ENCODE measurements at regions not wholly inside any gene's neighbourhood (a gene's known extent, or its start where the extent isn't known, plus 50 kb on each side); places are given as distances from the start of the nearest gene placed in this dataset.

DNA sequence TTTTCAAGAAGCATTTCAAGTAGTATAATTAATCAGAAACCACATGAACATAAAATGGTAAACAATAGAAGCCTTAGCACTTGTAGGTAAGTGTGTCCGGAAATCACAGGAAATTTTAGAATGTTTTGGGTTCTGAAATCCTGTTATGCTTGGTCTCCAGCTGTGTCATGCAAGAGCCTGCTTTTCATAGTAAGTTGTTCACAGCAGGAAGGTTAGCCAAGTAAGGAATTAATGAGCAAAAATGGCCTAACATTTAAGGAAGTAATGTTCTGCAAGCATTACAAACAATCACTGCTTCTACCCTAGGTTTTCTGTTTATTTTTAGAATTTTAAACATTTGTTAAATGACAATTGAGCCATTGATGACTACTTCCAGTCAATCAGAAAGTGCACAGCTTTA, 669.5 kb downstream of the SLCO4C1 start:
- TF ChIP-seq FOXA1 (IDR thresholded peaks at IDR 0.05): no peak
- no peak for TF ChIP-seq FOXA1 (CRISPR knock-in tag; IDR thresholded peaks at IDR 0.05)
- TF ChIP-seq ELF4 (CRISPR knock-in tag; IDR thresholded peaks at IDR 0.05; ENCODE audit: borderline replicate concordance): no peak
- no peak for TF ChIP-seq ZBTB1 (CRISPR knock-in tag; IDR thresholded peaks at IDR 0.05; ENCODE audit: borderline replicate concordance)
- no peak for TF ChIP-seq U2AF2 (IDR thresholded peaks at IDR 0.05; ENCODE audit: low read depth, low read length)
- TF ChIP-seq ZNF709 (CRISPR knock-in tag; IDR thresholded peaks at IDR 0.05): no peak
- no peak for TF ChIP-seq ZFX (CRISPR knock-in tag; IDR thresholded peaks at IDR 0.05; ENCODE audit: low read depth)
- no peak for TF ChIP-seq ZSCAN20 (CRISPR knock-in tag; IDR thresholded peaks at IDR 0.05; ENCODE audit: borderline replicate concordance)
- TF ChIP-seq, protein P1, sequence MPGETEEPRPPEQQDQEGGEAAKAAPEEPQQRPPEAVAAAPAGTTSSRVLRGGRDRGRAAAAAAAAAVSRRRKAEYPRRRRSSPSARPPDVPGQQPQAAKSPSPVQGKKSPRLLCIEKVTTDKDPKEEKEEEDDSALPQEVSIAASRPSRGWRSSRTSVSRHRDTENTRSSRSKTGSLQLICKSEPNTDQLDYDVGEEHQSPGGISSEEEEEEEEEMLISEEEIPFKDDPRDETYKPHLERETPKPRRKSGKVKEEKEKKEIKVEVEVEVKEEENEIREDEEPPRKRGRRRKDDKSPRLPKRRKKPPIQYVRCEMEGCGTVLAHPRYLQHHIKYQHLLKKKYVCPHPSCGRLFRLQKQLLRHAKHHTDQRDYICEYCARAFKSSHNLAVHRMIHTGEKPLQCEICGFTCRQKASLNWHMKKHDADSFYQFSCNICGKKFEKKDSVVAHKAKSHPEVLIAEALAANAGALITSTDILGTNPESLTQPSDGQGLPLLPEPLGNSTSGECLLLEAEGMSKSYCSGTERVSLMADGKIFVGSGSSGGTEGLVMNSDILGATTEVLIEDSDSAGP (CRISPR knock-in tag; IDR thresholded peaks at IDR 0.05; ENCODE audit: borderline replicate concordance): no peak
- TF ChIP-seq, protein P2, sequence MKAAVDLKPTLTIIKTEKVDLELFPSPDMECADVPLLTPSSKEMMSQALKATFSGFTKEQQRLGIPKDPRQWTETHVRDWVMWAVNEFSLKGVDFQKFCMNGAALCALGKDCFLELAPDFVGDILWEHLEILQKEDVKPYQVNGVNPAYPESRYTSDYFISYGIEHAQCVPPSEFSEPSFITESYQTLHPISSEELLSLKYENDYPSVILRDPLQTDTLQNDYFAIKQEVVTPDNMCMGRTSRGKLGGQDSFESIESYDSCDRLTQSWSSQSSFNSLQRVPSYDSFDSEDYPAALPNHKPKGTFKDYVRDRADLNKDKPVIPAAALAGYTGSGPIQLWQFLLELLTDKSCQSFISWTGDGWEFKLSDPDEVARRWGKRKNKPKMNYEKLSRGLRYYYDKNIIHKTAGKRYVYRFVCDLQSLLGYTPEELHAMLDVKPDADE (CRISPR knock-in tag; IDR thresholded peaks at IDR 0.05): no peak
- TF ChIP-seq RFX5 (IDR thresholded peaks at IDR 0.05; ENCODE audit: low read depth, low read length): no peak
